ENCODE measurements at regions not wholly inside any gene's neighbourhood (a gene's known extent, or its start where the extent isn't known, plus 50 kb on each side); places are given as distances from the start of the nearest gene placed in this dataset.

DNA sequence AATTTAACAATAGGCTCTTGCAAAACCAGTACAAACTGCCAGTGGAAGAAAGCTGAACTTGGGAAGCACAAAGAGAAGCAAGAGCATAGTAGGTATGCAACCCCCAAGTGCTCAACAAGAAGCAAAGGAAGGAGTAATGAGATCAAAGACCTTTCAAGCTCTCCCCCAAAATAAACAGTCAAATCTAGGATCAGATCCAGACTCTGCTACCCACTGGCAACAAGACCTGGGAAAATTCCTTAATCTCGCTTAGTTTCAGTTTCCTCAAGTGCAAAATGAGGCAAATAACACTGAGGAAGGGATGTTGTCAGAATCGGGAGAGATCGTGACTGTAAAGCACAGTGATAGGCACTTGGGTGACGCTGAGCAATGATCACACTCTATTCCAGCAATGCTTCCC is 329.2 kb downstream of the TNS1 start:
- ChIA-PET CTCF (no interaction called here), POLR2A (no interaction called here)
- no peak overlapping the region for H3K4me3 Mint-ChIP-seq

GRCh38 chr2:217672472-217672871 is 330.3 kb downstream of the TNS1 start:
- no peaks in the 10 kb centered on the region for H3K27me3 Mint-ChIP-seq
- H3K4me3 Mint-ChIP-seq, result no peak overlapping the region
- DNase-seq, result no peak
- no peaks in the 10 kb centered on the region for H3K36me3 Mint-ChIP-seq (ENCODE audit: low read depth)
- H3K4me1 Mint-ChIP-seq, result no peaks in the 10 kb centered on the region
- CTCF ChIA-PET, result no interaction called here
- POLR2A ChIA-PET, result no interaction called here
- no peak overlapping the region for H3K27ac Mint-ChIP-seq
- no peaks in the 10 kb centered on the region for H3K9me3 Mint-ChIP-seq

More for the DNA sequence above, 329.2 kb downstream of the TNS1 start:
- H3K4me1 Mint-ChIP-seq, result no peaks in the 10 kb centered on the region
- no peaks in the 10 kb centered on the region for H3K36me3 Mint-ChIP-seq (ENCODE audit: low read depth)
- no peak overlapping the region for H3K27ac Mint-ChIP-seq
- no peak for DNase-seq
- H3K27me3 Mint-ChIP-seq, result no peaks in the 10 kb centered on the region
- H3K9me3 Mint-ChIP-seq, result no peaks in the 10 kb centered on the region

- Mint-ChIP-seq H3K27ac (no peak overlapping the region), H3K36me3 (ENCODE audit: low read depth) (no peaks in the 10 kb centered on the region), H3K27me3 (no peaks in the 10 kb centered on the region), H3K9me3 (no peaks in the 10 kb centered on the region), H3K4me3 (no peak overlapping the region), H3K4me1 (no peaks in the 10 kb centered on the region)
- DNase-seq, result no peak
- POLR2A ChIA-PET, result no interaction called here
- CTCF ChIA-PET, result no interaction called here
Measured at GRCh38 chr2:217671871-217672270, 330.9 kb downstream of the TNS1 start.

- CTCF ChIA-PET, result no interaction called here
- H3K4me3 Mint-ChIP-seq, result no peak overlapping the region
- DNase-seq, result no peak
- no peaks in the 10 kb centered on the region for H3K36me3 Mint-ChIP-seq (ENCODE audit: low read depth)
- H3K27ac Mint-ChIP-seq, result no peak overlapping the region
- no peaks in the 10 kb centered on the region for H3K9me3 Mint-ChIP-seq
- H3K4me1 Mint-ChIP-seq, result no peaks in the 10 kb centered on the region
- POLR2A ChIA-PET, result no interaction called here
- no peaks in the 10 kb centered on the region for H3K27me3 Mint-ChIP-seq
Measured at GRCh38 chr2:217671075-217671474, 331.7 kb downstream of the TNS1 start.

- no peaks in the 10 kb centered on the region for H3K4me1 Mint-ChIP-seq
- no peaks in the 10 kb centered on the region for H3K36me3 Mint-ChIP-seq (ENCODE audit: low read depth)
- H3K9me3 Mint-ChIP-seq, result no peaks in the 10 kb centered on the region
- no peaks in the 10 kb centered on the region for H3K27me3 Mint-ChIP-seq
- no peak for DNase-seq
- no peak overlapping the region for H3K27ac Mint-ChIP-seq
- H3K4me3 Mint-ChIP-seq, result no peak overlapping the region
- ChIA-PET CTCF (no interaction called here), POLR2A (no interaction called here)
Measured at GRCh38 chr2:217669831-217670230, 333.0 kb downstream of the TNS1 start.

DNA sequence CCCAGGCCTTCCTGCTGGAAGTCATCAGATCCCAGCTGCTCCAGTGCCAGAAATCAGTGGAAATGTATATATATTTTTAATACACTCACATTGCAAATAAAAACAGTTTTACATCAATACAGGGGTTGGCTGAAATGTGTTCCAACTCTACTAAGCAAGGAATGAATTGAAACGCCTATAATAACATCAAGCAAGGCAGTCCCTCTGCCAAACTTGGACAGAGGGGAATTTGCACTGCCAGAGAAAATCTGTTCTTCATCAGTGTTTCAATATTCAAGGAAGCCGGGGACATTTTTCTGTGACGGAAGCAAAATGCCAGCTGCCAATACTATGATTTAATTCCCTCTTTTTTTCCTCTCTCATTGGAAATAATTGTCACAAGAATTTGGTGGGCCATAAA is 335.3 kb downstream of the TNS1 start:
- Mint-ChIP-seq H3K4me3 (no peak overlapping the region), H3K27ac (no peak overlapping the region), H3K9me3 (no peaks in the 10 kb centered on the region), H3K27me3 (no peaks in the 10 kb centered on the region), H3K4me1 (no peaks in the 10 kb centered on the region), H3K36me3 (ENCODE audit: low read depth) (no peaks in the 10 kb centered on the region)
- no peak for DNase-seq
- CTCF ChIA-PET, result interaction anchor here (2.5 kb wide), 1 partner anchor 16 kb away, joined by 8 read pairs; no protein-coding TSS in a partner anchor
- POLR2A ChIA-PET, result no interaction called here

- no peaks in the 10 kb centered on the region for H3K27me3 Mint-ChIP-seq
- CTCF ChIA-PET, result interaction anchor here (2.5 kb wide), 1 partner anchor 16 kb away, joined by 8 read pairs; no protein-coding TSS in a partner anchor
- POLR2A ChIA-PET, result no interaction called here
- no peaks in the 10 kb centered on the region for H3K4me1 Mint-ChIP-seq
- no peaks in the 10 kb centered on the region for H3K36me3 Mint-ChIP-seq (ENCODE audit: low read depth)
- no peaks in the 10 kb centered on the region for H3K9me3 Mint-ChIP-seq
- no peak overlapping the region for H3K4me3 Mint-ChIP-seq
- H3K27ac Mint-ChIP-seq, result no peak overlapping the region
- DNase-seq, result no peak
Measured at GRCh38 chr2:217667035-217667434, 335.8 kb downstream of the TNS1 start.

DNA sequence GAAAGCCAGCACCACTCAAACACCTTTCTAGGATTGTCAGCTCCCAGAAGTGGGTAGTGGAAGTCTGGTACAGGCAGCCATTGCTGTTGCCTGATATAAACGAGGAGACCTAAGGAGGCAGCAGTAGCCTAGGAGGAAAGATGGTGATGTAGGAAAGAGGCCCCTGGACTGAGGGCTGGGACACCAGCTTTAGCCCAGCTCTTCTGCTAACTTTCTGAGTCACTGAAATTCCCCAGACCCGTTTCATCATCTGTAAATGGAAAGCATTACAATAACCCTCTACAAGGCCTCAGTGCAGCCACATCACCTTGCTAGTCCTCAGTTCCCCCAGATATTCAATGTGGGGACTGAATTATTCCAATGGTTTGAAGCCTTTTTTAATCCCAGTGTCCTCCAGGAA is 336.5 kb downstream of the TNS1 start:
- Mint-ChIP-seq H3K9me3 (no peaks in the 10 kb centered on the region), H3K27ac (no peak overlapping the region), H3K36me3 (ENCODE audit: low read depth) (no peaks in the 10 kb centered on the region), H3K4me3 (no peak overlapping the region), H3K27me3 (no peaks in the 10 kb centered on the region), H3K4me1 (no peaks in the 10 kb centered on the region)
- CTCF ChIA-PET, result no interaction called here
- POLR2A ChIA-PET, result no interaction called here
- DNase-seq, result no peak

- no peak for DNase-seq
- Mint-ChIP-seq H3K4me1 (no peaks in the 10 kb centered on the region), H3K27ac (no peak overlapping the region), H3K4me3 (no peak overlapping the region), H3K27me3 (no peaks in the 10 kb centered on the region), H3K36me3 (ENCODE audit: low read depth) (no peaks in the 10 kb centered on the region), H3K9me3 (no peaks in the 10 kb centered on the region)
- POLR2A ChIA-PET, result no interaction called here
- CTCF ChIA-PET, result no interaction called here
Measured at GRCh38 chr2:217664761-217665160, 338.0 kb downstream of the TNS1 start.

DNA sequence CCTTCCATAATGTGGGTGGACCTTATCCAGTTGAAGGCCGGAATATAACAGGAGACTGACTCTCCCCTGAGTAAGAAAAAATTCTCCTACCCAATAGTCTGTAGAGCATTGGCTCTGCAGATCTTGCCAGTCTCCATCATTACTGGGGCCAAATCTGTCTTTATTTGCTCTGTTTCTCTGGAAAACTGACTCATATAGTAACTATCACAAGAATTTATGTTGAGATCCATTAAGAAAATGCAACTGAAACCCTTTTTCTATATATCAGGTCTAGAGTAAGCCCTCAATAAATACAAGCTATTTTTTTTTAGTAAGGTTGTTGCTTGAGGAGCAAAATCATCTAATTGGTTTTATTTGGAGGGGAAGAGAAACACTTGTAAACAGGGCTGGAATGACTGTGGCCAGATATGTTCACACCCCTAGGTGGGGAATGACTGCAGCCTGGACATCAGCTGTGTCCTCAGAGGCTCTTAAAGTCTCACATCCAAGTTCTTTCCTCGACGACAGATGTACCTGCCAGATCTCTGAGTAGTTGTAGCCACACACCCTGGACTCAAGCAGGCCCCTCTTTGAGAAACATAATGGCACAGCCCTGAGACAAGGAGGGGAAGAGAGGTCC is 339.7 kb downstream of the TNS1 start:
- POLR2A ChIA-PET, result no interaction called here

GRCh38 chr2:217661378-217661777 is 341.4 kb downstream of the TNS1 start:
- POLR2A ChIA-PET, result no interaction called here

More for the DNA sequence above, 339.7 kb downstream of the TNS1 start:
- no peak overlapping the region for H3K27ac Mint-ChIP-seq
- H3K4me3 Mint-ChIP-seq, result no peak overlapping the region
- no peaks in the 10 kb centered on the region for H3K27me3 Mint-ChIP-seq
- no peak for DNase-seq
- CTCF ChIA-PET, result interaction anchor here (1.2 kb wide), 1 partner anchor 15 kb away, joined by 3 read pairs; no protein-coding TSS in a partner anchor
- H3K36me3 Mint-ChIP-seq (ENCODE audit: low read depth), result no peaks in the 10 kb centered on the region
- H3K9me3 Mint-ChIP-seq, result no peaks in the 10 kb centered on the region
- H3K4me1 Mint-ChIP-seq, result no peaks in the 10 kb centered on the region

DNA sequence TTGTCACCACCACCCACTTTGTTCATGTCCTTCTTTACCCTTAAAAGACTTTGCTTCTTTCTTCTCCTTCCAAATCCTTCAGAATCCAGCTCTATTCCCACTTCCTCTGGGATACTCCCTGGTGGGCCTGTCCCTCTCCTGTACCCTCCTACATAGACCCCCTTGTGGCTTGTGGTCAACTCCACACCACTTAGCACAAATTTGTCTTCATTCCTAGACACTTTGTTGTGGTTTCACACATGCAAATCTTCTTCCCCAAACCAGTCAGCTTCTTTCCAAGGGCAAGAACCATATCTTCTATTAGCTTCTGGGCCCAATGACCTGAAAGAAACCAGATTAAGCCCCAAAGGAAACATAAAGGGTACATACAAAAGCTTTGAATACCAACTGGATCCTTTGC is 342.4 kb downstream of the TNS1 start:
- POLR2A ChIA-PET, result no interaction called here
- CTCF ChIA-PET, result no interaction called here
- H3K4me1 Mint-ChIP-seq, result no peaks in the 10 kb centered on the region

More at GRCh38 chr2:217661378-217661777, 341.4 kb downstream of the TNS1 start:
- no peaks in the 10 kb centered on the region for H3K9me3 Mint-ChIP-seq
- CTCF ChIA-PET, result no interaction called here
- no peaks in the 10 kb centered on the region for H3K36me3 Mint-ChIP-seq (ENCODE audit: low read depth)
- no peaks in the 10 kb centered on the region for H3K27me3 Mint-ChIP-seq
- H3K4me3 Mint-ChIP-seq, result no peak overlapping the region
- no peaks in the 10 kb centered on the region for H3K4me1 Mint-ChIP-seq
- DNase-seq, result no peak
- H3K27ac Mint-ChIP-seq, result no peak overlapping the region

DNA sequence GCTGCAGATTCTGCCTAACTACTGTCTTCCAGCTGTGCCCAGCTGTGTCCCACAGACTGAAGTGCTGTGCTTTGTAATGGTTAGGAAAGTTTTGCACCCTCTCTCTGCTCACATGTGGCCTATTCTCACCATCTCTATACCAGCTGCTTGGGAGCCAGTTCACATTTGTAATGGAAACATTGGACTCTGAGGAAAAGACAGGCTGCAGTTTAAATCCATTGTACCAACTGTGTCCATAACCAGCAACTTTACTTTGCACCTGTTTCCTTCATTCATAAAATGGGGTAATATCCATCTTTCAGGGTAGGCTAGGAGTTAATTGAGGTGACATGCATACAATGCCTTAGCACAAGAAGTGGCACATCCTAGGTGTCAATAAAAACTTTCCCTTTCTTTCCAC is 344.0 kb downstream of the TNS1 start:
- ChIA-PET CTCF (interaction anchor here (1.2 kb wide), 1 partner anchor 8 kb away, joined by 3 read pairs; no protein-coding TSS in a partner anchor), POLR2A (no interaction called here)
- no peaks in the 10 kb centered on the region for H3K9me3 Mint-ChIP-seq
- no peak overlapping the region for H3K27ac Mint-ChIP-seq
- no peaks in the 10 kb centered on the region for H3K36me3 Mint-ChIP-seq (ENCODE audit: low read depth)
- no peaks in the 10 kb centered on the region for H3K4me1 Mint-ChIP-seq
- no peak for DNase-seq
- H3K4me3 Mint-ChIP-seq, result no peak overlapping the region
- no peaks in the 10 kb centered on the region for H3K27me3 Mint-ChIP-seq

More for the DNA sequence above, 342.4 kb downstream of the TNS1 start:
- Mint-ChIP-seq H3K9me3 (no peaks in the 10 kb centered on the region), H3K4me3 (no peak overlapping the region), H3K36me3 (ENCODE audit: low read depth) (no peaks in the 10 kb centered on the region), H3K27me3 (no peaks in the 10 kb centered on the region), H3K27ac (no peak overlapping the region)
- no peak for DNase-seq

- ChIA-PET CTCF (no interaction called here), POLR2A (no interaction called here)
- H3K4me1 Mint-ChIP-seq, result no peaks in the 10 kb centered on the region
- H3K4me3 Mint-ChIP-seq, result no peak overlapping the region
- DNase-seq, result no peak
- no peak overlapping the region for H3K27ac Mint-ChIP-seq
- no peaks in the 10 kb centered on the region for H3K27me3 Mint-ChIP-seq
- H3K36me3 Mint-ChIP-seq (ENCODE audit: low read depth), result no peaks in the 10 kb centered on the region
- no peaks in the 10 kb centered on the region for H3K9me3 Mint-ChIP-seq
Measured at GRCh38 chr2:217657252-217657651, 345.5 kb downstream of the TNS1 start.

Data from activated CD4-positive, alpha-beta memory T cell treated with anti-CD3 and anti-CD28 coated beads, Interleukin-2, amount 10 ng/mL, durations not matched to agents 7 days and 5 days (primary cell).